ENCODE measurements at regions not wholly inside any gene's neighbourhood (a gene's known extent, or its start where the extent isn't known, plus 50 kb on each side); places are given as distances from the start of the nearest gene placed in this dataset.
"Not testable (repeated sequence)": the region's sequence is repeated elsewhere in the genome, so short reads cannot be mapped to it uniquely, and the experiment has no call there.

GRCh38 chr16:59341368-59341767, 607.3 kb upstream of the GOT2 start:
- intact Hi-C loops (cut with DNase I; ENCODE audit: low total_unique reads) = no loop called here
- H3K36me3 ChIP-seq = no peaks in the 10 kb centered on the region
- no peak overlapping the region for H3K27ac ChIP-seq
- WGBS, 5 donors = 51 to 77% (median 66%) methylated on average over 2 of the region's 2 CpGs
- DNase-seq = no peak
- no peak overlapping the region for H3K4me3 ChIP-seq
- H3K4me1 ChIP-seq = no peaks in the 10 kb centered on the region
- TF ChIP-seq POLR2A (IDR thresholded peaks at IDR 0.05) (no peak), CTCF (IDR thresholded peaks at IDR 0.05 in 8 of 11, conservative IDR thresholded peaks at IDR 0.05 in 3 of 11) (no peak), POLR2AphosphoS5 (IDR thresholded peaks at IDR 0.05) (no peak)
- H3K9me3 ChIP-seq = no peaks in the 10 kb centered on the region
- no peaks in the 10 kb centered on the region for H3K27me3 ChIP-seq (replicated peaks in 1 of 7)

- 35 to 50% (median 45%) methylated on average over 2 of the region's 2 CpGs for WGBS, 5 donors
- Histone ChIP-seq H3K9me3 (no peaks in the 10 kb centered on the region), H3K27ac (no peak overlapping the region)
Measured at GRCh38 chr16:59339871-59340270, 605.8 kb upstream of the GOT2 start.

GRCh38 chr16:59336136-59336695, 602.1 kb upstream of the GOT2 start:
- 53 to 84% (median 77%) methylated on average over 3 of the region's 3 CpGs for WGBS, 5 donors
- no peak for DNase-seq
- no peak overlapping the region for H3K4me3 ChIP-seq
- H3K4me1 ChIP-seq = no peaks in the 10 kb centered on the region
- no peaks in the 10 kb centered on the region for H3K27me3 ChIP-seq (replicated peaks in 1 of 7)
- no peaks in the 10 kb centered on the region for H3K36me3 ChIP-seq
- H3K9me3 ChIP-seq = peaks cover 0 to 4% (median 0%) of the 10 kb centered on the region in 8 donors
- intact Hi-C loops (cut with DNase I; ENCODE audit: low total_unique reads) = no loop called here
- no peak overlapping the region for H3K27ac ChIP-seq
- TF ChIP-seq CTCF (IDR thresholded peaks at IDR 0.05 in 8 of 11, conservative IDR thresholded peaks at IDR 0.05 in 3 of 11) = no peak
- TF ChIP-seq POLR2A (IDR thresholded peaks at IDR 0.05) = no peak
- TF ChIP-seq POLR2AphosphoS5 (IDR thresholded peaks at IDR 0.05) = no peak

More at GRCh38 chr16:59339871-59340270, 605.8 kb upstream of the GOT2 start:
- no peak for DNase-seq
- intact Hi-C loops (cut with DNase I; ENCODE audit: low total_unique reads) = no loop called here
- H3K4me3 ChIP-seq = no peak overlapping the region
- no peaks in the 10 kb centered on the region for H3K27me3 ChIP-seq (replicated peaks in 1 of 7)
- no peaks in the 10 kb centered on the region for H3K4me1 ChIP-seq
- no peak for TF ChIP-seq POLR2A (IDR thresholded peaks at IDR 0.05)
- TF ChIP-seq CTCF (IDR thresholded peaks at IDR 0.05 in 8 of 11, conservative IDR thresholded peaks at IDR 0.05 in 3 of 11) = no peak
- TF ChIP-seq POLR2AphosphoS5 (IDR thresholded peaks at IDR 0.05) = no peak
- no peaks in the 10 kb centered on the region for H3K36me3 ChIP-seq

GRCh38 chr16:59331708-59332107, 597.6 kb upstream of the GOT2 start:
- H3K27me3 ChIP-seq (replicated peaks in 1 of 7); DNase-seq; H3K4me3 ChIP-seq; H3K36me3 ChIP-seq; intact Hi-C loops (cut with DNase I; ENCODE audit: low total_unique reads); H3K9me3 ChIP-seq; H3K27ac ChIP-seq; H3K4me1 ChIP-seq: not testable (repeated sequence)
- 85 to 95% (median 87%) methylated on average over 3 of the region's 3 CpGs for WGBS, 5 donors
